HEK293 (cell line): ENCODE measurements at regions not wholly inside any gene's neighbourhood (a gene's known extent, or its start where the extent isn't known, plus 50 kb on each side); places are given as distances from the start of the nearest gene placed in this dataset.

Experiments
- CTCF ChIA-PET: fragments of 350-600 bp; formaldehyde crosslinking; extraction: SDS; loops from one replicate; lab custom pipeline; 2021; ENCODE audit warnings: antibody characterized with exemption; lab: Yijun Ruan, JAX
- POLR2A ChIA-PET: fragments of 300-600 bp; formaldehyde crosslinking; extraction: SDS; loops from one replicate; lab custom pipeline; 2020; ENCODE audit warnings: antibody characterized with exemption, inconsistent platforms; lab: Yijun Ruan, JAX
- H3K27ac ChIP-seq: fragments of 200-500 bp; sonication (Bioruptor generic); 2 replicates; pipeline ENCODE4 v1.5.1; 2014; ENCODE audit warnings: low read depth, low read length, control low read depth, inconsistent platforms; ENCODE audit errors: extremely low read depth
- H3K36me3 ChIP-seq, 2 experiments: fragments of 200-500 bp in 1 of 2; sonication (Bioruptor generic) in 1 of 2; 1 replicate in 1 of 2; 2 replicates in 1 of 2; pipeline ENCODE4 v1.5.1; 2014 to 2017; ENCODE audit warnings: inconsistent platforms in 2 of 2, low read length in 2 of 2; ENCODE audit not compliant: control insufficient read depth in 2 of 2, insufficient read depth in 1 of 2
- H3K4me1 ChIP-seq: fragments of 200-500 bp; sonication (Bioruptor generic); 2 replicates; pipeline ENCODE4 v1.5.1; 2014; ENCODE audit warnings: mild to moderate bottlenecking, low read length, inconsistent platforms; ENCODE audit not compliant: control insufficient read depth, insufficient read depth
- H3K4me3 ChIP-seq: 2 replicates; pipeline ENCODE4 v1.5.1; 2011; ENCODE audit warnings: low read depth, mild to moderate bottlenecking, control low read depth, low read length, moderate library complexity
- H3K9me3 ChIP-seq: fragments of 200-500 bp; sonication (Bioruptor generic); 2 replicates; pipeline ENCODE4 v1.5.1; 2014; ENCODE audit warnings: low read depth, low read length, inconsistent platforms; ENCODE audit not compliant: control insufficient read depth, insufficient read depth
- EGR2 ChIP-seq: fragments of 450-650 bp; formaldehyde crosslinking; IDR thresholded peaks from 2 replicates; pipeline ENCODE4 v1.5.1; 2016; ENCODE audit warnings: low read depth, missing biosample characterization, missing genetic modification characterization
- HIC1 ChIP-seq: fragments of 450-650 bp; formaldehyde crosslinking; IDR thresholded peaks from 2 replicates; pipeline ENCODE4 v1.5.1; 2016; ENCODE audit warnings: missing biosample characterization, missing genetic modification characterization
- HOXA7 ChIP-seq: sonication (generic); formaldehyde crosslinking; IDR thresholded peaks from 2 replicates; pipeline ENCODE4 v1.8.1; 2022; ENCODE audit warnings: missing genetic modification reagents, borderline replicate concordance
- KLF1 ChIP-seq: fragments of 450-650 bp; formaldehyde crosslinking; IDR thresholded peaks from 2 replicates; pipeline ENCODE4 v1.5.1; 2016; ENCODE audit warnings: missing biosample characterization, missing genetic modification characterization
- SP2 ChIP-seq: fragments of 450-650 bp; formaldehyde crosslinking; IDR thresholded peaks from 2 replicates; pipeline ENCODE4 v1.5.1; 2016; ENCODE audit warnings: missing biosample characterization, missing genetic modification characterization
- YY2 ChIP-seq: fragments of 450-650 bp; formaldehyde crosslinking; IDR thresholded peaks from 2 replicates; pipeline ENCODE4 v1.5.1; 2016; ENCODE audit warnings: missing biosample characterization, missing genetic modification characterization
- ZBTB49 ChIP-seq: fragments of 450-650 bp; formaldehyde crosslinking; IDR thresholded peaks from 2 replicates; pipeline ENCODE4 v1.5.1; 2016; ENCODE audit warnings: missing biosample characterization, missing genetic modification characterization, low read depth
- ZNF146 ChIP-seq: fragments of 450-650 bp; formaldehyde crosslinking; IDR thresholded peaks from 2 replicates; pipeline ENCODE4 v1.5.1; 2016; ENCODE audit warnings: missing biosample characterization, missing genetic modification characterization
- ZNF174 ChIP-seq: fragments of 450-650 bp; formaldehyde crosslinking; IDR thresholded peaks from 2 replicates; pipeline ENCODE4 v1.5.0; 2017; ENCODE audit warnings: missing biosample characterization, mild to moderate bottlenecking, missing genetic modification characterization
- ZNF211 ChIP-seq: fragments of 450-650 bp; formaldehyde crosslinking; IDR thresholded peaks from 2 replicates; pipeline ENCODE4 v1.5.1; 2016; ENCODE audit warnings: low read depth, missing biosample characterization, missing genetic modification characterization
- ZNF23 ChIP-seq: fragments of 450-650 bp; formaldehyde crosslinking; IDR thresholded peaks from 2 replicates; pipeline ENCODE4 v1.5.1; 2016; ENCODE audit warnings: missing biosample characterization, missing genetic modification characterization, borderline replicate concordance
- ZNF24 ChIP-seq: fragments of 450-650 bp; formaldehyde crosslinking; IDR thresholded peaks from 2 replicates; pipeline ENCODE4 v1.5.1; 2016; ENCODE audit warnings: missing biosample characterization, missing genetic modification characterization
- ZNF335 ChIP-seq: fragments of 450-650 bp; formaldehyde crosslinking; conservative IDR thresholded peaks from 2 replicates; pipeline ENCODE4 v1.5.1; 2016; ENCODE audit warnings: missing biosample characterization, missing genetic modification characterization
- ZNF350 ChIP-seq: fragments of 450-650 bp; formaldehyde crosslinking; IDR thresholded peaks from 2 replicates; pipeline ENCODE4 v1.5.0; 2017; ENCODE audit warnings: missing biosample characterization, mild to moderate bottlenecking, missing genetic modification characterization
- ZNF37A ChIP-seq: fragments of 450-650 bp; IDR thresholded peaks from 2 replicates; pipeline ENCODE4 v1.5.1; 2018; ENCODE audit warnings: missing biosample characterization, missing genetic modification characterization
- ZNF449 ChIP-seq: fragments of 450-650 bp; formaldehyde crosslinking; IDR thresholded peaks from 2 replicates; pipeline ENCODE4 v1.5.1; 2017; ENCODE audit warnings: missing biosample characterization, mild to moderate bottlenecking, missing genetic modification characterization, moderate library complexity
- ZNF513 ChIP-seq: fragments of 450-650 bp; IDR thresholded peaks from 2 replicates; pipeline ENCODE4 v1.5.1; 2018; ENCODE audit warnings: missing biosample characterization, missing genetic modification characterization
- ZNF596 ChIP-seq: fragments of 450-650 bp; IDR thresholded peaks from 2 replicates; pipeline ENCODE4 v1.5.0; 2018; ENCODE audit warnings: missing biosample characterization, mild to moderate bottlenecking, missing genetic modification characterization, moderate library complexity
- ZNF639 ChIP-seq: fragments of 450-650 bp; formaldehyde crosslinking; IDR thresholded peaks from 2 replicates; pipeline ENCODE4 v1.5.1; 2016; ENCODE audit warnings: missing biosample characterization, missing genetic modification characterization
- ZNF701 ChIP-seq: fragments of 450-650 bp; formaldehyde crosslinking; IDR thresholded peaks from 2 replicates; pipeline ENCODE4 v1.5.1; 2016; ENCODE audit warnings: missing biosample characterization, missing genetic modification characterization
- ZSCAN5A ChIP-seq: fragments of 450-650 bp; formaldehyde crosslinking; IDR thresholded peaks from 2 replicates; pipeline ENCODE4 v1.5.1; 2016; ENCODE audit warnings: missing biosample characterization, missing genetic modification characterization

- ChIA-PET POLR2A (interaction anchor here (0.6 kb wide), 1 partner anchor 85 kb away, joined by 5 read pairs; no protein-coding TSS in a partner anchor), CTCF (no interaction called here)
- Histone ChIP-seq H3K9me3 (no peaks in the 10 kb centered on the region), H3K36me3 (no peaks in the 10 kb centered on the region), H3K4me3 (no peak overlapping the region), H3K27ac (no peak overlapping the region)
- TF ChIP-seq ZNF350: no peak
- TF ChIP-seq ZNF596 (tag by site-specific recombination): no peak
- no peak for TF ChIP-seq ZBTB49 (tag by site-specific recombination)
- no peak for TF ChIP-seq ZSCAN5A (tag by site-specific recombination)
- no peak for TF ChIP-seq ZNF146 (tag by site-specific recombination)
- TF ChIP-seq, all 188 proteins: peak for 0
- H3K4me1 ChIP-seq: no peaks in the 10 kb centered on the region
Measured at GRCh38 chr20:50418890-50419642, 91.1 kb upstream of the PTPN1 start.

GRCh38 chr20:50420380-50420779 is 89.8 kb upstream of the PTPN1 start:
- Histone ChIP-seq H3K9me3 (no peaks in the 10 kb centered on the region), H3K4me1 (no peaks in the 10 kb centered on the region), H3K36me3 (no peaks in the 10 kb centered on the region), H3K27ac (no peak overlapping the region), H3K4me3 (no peak overlapping the region)
- POLR2A ChIA-PET: no interaction called here
- CTCF ChIA-PET: no interaction called here
- no peak for TF ChIP-seq YY2 (tag by site-specific recombination)
- TF ChIP-seq ZNF639: no peak
- no peak for TF ChIP-seq ZNF37A (tag by site-specific recombination)
- no peak for TF ChIP-seq KLF1 (tag by site-specific recombination)
- no peak for TF ChIP-seq ZNF211 (tag by site-specific recombination)
- TF ChIP-seq ZNF701 (tag by site-specific recombination): no peak
- no peak for TF ChIP-seq ZNF335 (tag by site-specific recombination)
- TF ChIP-seq HIC1 (tag by site-specific recombination): no peak
- TF ChIP-seq ZNF449 (tag by site-specific recombination): no peak
- no peak for TF ChIP-seq ZNF24
- no peak for TF ChIP-seq HOXA7 (CRISPR knock-in tag)
- TF ChIP-seq ZNF174 (tag by site-specific recombination): no peak
- TF ChIP-seq EGR2: no peak
- no peak for TF ChIP-seq ZNF513 (tag by site-specific recombination)
- TF ChIP-seq SP2 (tag by site-specific recombination): no peak
- no peak for TF ChIP-seq ZNF23 (tag by site-specific recombination)
